Fibroblast of lung (primary cell): ENCODE measurements at regions not wholly inside any gene's neighbourhood (a gene's known extent, or its start where the extent isn't known, plus 50 kb on each side); places are given as distances from the start of the nearest gene placed in this dataset.

Experiments
- DNase-seq, 2 donors: peaks; one replicate each; pipeline versions ENCODE4 v3.0.0 to v3.0.0-alpha.2; 2010; ENCODE audit warnings: low read depth in 2 of 2
- H2AFZ ChIP-seq: 2 replicates; pipeline ENCODE4 v1.5.1; 2012; ENCODE audit warnings: low read length, control low read depth, inconsistent platforms
- H3K27ac ChIP-seq: 2 replicates; pipeline ENCODE4 v1.5.1; 2011; ENCODE audit warnings: low read length, control low read depth; ENCODE audit not compliant: insufficient read depth
- H3K27me3 ChIP-seq: 2 replicates; pipeline ENCODE4 v1.5.1; 2011; ENCODE audit warnings: mild to moderate bottlenecking, low read length; ENCODE audit not compliant: control insufficient read depth, insufficient read depth
- H3K36me3 ChIP-seq: 2 replicates; pipeline ENCODE4 v1.5.1; 2011; ENCODE audit warnings: low read length; ENCODE audit not compliant: control insufficient read depth, insufficient read depth
- H3K4me1 ChIP-seq: 2 replicates; pipeline ENCODE4 v1.5.1; 2011; ENCODE audit warnings: low read length; ENCODE audit not compliant: control insufficient read depth, insufficient read depth; ENCODE audit errors: extremely low read depth
- H3K4me2 ChIP-seq: 2 replicates; pipeline ENCODE4 v1.5.1; 2011; ENCODE audit warnings: low read length, control low read depth; ENCODE audit not compliant: insufficient read depth; ENCODE audit errors: extremely low read depth
- H3K4me3 ChIP-seq, 4 experiments: fragments of 200-600 bp in 1 of 4; sonication (generic) in 1 of 4; replicated peaks in 1 of 4; 2 replicates each; pipeline ENCODE4 v1.5.1; 2011 to 2016; ENCODE audit warnings: low read length in 4 of 4, low read depth in 3 of 4, mild to moderate bottlenecking in 3 of 4, control low read depth in 2 of 4, inconsistent platforms in 1 of 4, mixed read lengths in 1 of 4; ENCODE audit not compliant: insufficient read depth in 1 of 4; ENCODE audit errors: control extremely low read depth in 1 of 4
- H3K79me2 ChIP-seq: 2 replicates; pipeline ENCODE4 v1.5.1; 2012; ENCODE audit warnings: mild to moderate bottlenecking, low read length, inconsistent platforms; ENCODE audit not compliant: control insufficient read depth, insufficient read depth
- H3K9ac ChIP-seq: 2 replicates; pipeline ENCODE4 v1.5.1; 2011; ENCODE audit warnings: mild to moderate bottlenecking, low read length, control low read depth; ENCODE audit not compliant: insufficient read depth
- H3K9me3 ChIP-seq: 2 replicates; pipeline ENCODE4 v1.5.1; 2012; ENCODE audit warnings: low read depth, low read length; ENCODE audit not compliant: control insufficient read depth, insufficient read depth
- H4K20me1 ChIP-seq: 2 replicates; pipeline ENCODE4 v1.5.1; 2011; ENCODE audit warnings: low read length; ENCODE audit not compliant: control insufficient read depth, insufficient read depth; ENCODE audit errors: extremely low read depth
- EZH2 ChIP-seq: IDR thresholded peaks from 2 replicates; pipeline ENCODE4 v1.5.1; 2012; ENCODE audit warnings: low read length, control low read depth, mild to moderate bottlenecking; ENCODE audit errors: missing control alignments
- TF ChIP-seq, protein P1 (sequence below), 2 donors: IDR thresholded peaks in 1 of 2; conservative IDR thresholded peaks in 1 of 2; 1 replicate in 1 of 2; 2 replicates in 1 of 2; pipeline ENCODE4 v1.5.1; 2011 to 2012; ENCODE audit warnings: low read length in 2 of 2, control low read depth in 1 of 2, inconsistent platforms in 1 of 2, low read depth in 1 of 2, mild to moderate bottlenecking in 1 of 2

DNA sequence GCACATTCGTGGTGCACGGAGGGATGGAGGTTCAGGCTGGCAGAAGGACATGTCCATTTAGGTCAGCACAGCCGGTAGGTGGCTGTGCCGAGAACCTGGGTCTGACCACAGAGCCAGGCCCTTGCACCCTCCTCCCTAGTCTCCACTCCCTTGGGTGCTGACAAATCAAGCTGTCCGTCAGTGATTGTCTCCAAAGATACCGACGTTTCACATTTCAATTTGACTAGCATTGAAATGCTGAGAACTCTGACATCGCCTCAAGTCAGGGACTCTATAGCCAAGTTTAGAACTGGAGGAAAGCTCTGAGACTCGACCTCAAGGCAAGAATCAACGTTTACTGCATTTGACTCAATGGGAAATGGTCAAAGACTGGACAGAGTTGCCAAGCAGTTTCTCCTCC, 1321.1 kb downstream of the TBC1D22A start:
- Histone ChIP-seq H3K9ac (no peak overlapping the region), H3K36me3 (no peaks in the 10 kb centered on the region), H3K79me2 (no peaks in the 10 kb centered on the region), H4K20me1 (no peaks in the 10 kb centered on the region), H3K4me2 (no peak overlapping the region), H3K27ac (no peak overlapping the region), H3K4me3 (no peak overlapping the region), H3K9me3 (no peaks in the 10 kb centered on the region), H3K27me3 (no peaks in the 10 kb centered on the region), H3K4me1 (no peaks in the 10 kb centered on the region), H2AFZ (no peak overlapping the region)
- DNase-seq, result no peak
- TF ChIP-seq, protein P1, sequence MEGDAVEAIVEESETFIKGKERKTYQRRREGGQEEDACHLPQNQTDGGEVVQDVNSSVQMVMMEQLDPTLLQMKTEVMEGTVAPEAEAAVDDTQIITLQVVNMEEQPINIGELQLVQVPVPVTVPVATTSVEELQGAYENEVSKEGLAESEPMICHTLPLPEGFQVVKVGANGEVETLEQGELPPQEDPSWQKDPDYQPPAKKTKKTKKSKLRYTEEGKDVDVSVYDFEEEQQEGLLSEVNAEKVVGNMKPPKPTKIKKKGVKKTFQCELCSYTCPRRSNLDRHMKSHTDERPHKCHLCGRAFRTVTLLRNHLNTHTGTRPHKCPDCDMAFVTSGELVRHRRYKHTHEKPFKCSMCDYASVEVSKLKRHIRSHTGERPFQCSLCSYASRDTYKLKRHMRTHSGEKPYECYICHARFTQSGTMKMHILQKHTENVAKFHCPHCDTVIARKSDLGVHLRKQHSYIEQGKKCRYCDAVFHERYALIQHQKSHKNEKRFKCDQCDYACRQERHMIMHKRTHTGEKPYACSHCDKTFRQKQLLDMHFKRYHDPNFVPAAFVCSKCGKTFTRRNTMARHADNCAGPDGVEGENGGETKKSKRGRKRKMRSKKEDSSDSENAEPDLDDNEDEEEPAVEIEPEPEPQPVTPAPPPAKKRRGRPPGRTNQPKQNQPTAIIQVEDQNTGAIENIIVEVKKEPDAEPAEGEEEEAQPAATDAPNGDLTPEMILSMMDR (conservative IDR thresholded peaks at IDR 0.05 in 1 of 2, IDR thresholded peaks at IDR 0.05 in 1 of 2; ENCODE audit: low read depth in 1 of 2, low read length in 2 of 2), result no peak
- TF ChIP-seq EZH2, result no peak

DNA sequence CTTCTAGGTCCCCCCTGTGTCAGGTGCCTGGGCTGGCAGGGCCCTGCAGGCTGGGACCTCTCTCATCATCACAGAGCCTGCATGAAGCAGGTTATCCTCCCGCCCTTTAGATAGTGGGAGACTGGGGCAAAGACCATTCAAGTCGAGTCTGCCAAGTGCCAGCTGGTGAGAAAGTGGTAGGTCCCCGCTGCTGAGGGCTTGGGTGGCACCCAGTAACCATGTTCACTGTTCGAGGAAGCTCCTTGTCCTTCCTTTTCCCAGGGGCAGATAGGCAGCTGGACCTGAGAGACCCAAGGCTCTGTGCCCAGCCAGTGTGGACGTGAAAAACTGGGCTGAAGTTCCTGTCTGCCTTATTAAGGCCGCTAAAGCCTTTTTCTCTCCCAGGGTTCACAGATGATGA, 1319.8 kb downstream of the TBC1D22A start:
- Histone ChIP-seq H3K9me3 (no peaks in the 10 kb centered on the region), H3K4me3 (no peak overlapping the region)
- no peak for TF ChIP-seq EZH2
- TF ChIP-seq, protein P1 (conservative IDR thresholded peaks at IDR 0.05 in 1 of 2, IDR thresholded peaks at IDR 0.05 in 1 of 2; ENCODE audit: low read depth in 1 of 2, low read length in 2 of 2), result no peak

DNA sequence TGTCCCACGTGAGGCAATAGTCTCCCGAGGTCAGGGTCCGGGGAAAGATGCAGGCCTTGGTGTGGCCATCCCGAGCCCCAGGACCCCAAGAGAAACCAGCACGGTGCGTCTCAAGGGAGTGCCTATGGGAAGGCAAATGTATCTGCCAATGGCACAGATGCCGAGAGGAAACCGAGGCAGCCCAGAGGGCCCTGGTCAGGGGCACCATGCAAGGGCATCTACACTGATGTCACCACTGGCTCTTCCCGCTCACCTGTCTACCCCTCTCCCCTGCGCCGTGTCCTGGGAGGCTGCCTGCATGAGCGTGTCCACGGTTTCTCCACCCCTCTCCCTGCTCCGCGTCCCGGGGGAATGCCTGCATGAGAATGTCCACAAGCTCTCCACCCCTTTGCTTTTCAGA, 1318.8 kb downstream of the TBC1D22A start:
- Histone ChIP-seq H3K4me2 (no peak overlapping the region), H3K27me3 (no peaks in the 10 kb centered on the region), H3K36me3 (no peaks in the 10 kb centered on the region), H4K20me1 (no peaks in the 10 kb centered on the region), H3K4me1 (no peaks in the 10 kb centered on the region), H3K79me2 (no peaks in the 10 kb centered on the region), H2AFZ (no peak overlapping the region), H3K4me3 (no peak overlapping the region), H3K27ac (no peak overlapping the region), H3K9me3 (no peaks in the 10 kb centered on the region), H3K9ac (no peak overlapping the region)
- no peak for DNase-seq
- no peak for TF ChIP-seq EZH2
- TF ChIP-seq, protein P1 (conservative IDR thresholded peaks at IDR 0.05 in 1 of 2, IDR thresholded peaks at IDR 0.05 in 1 of 2; ENCODE audit: low read depth in 1 of 2, low read length in 2 of 2), result no peak

More for the DNA sequence above, 1319.8 kb downstream of the TBC1D22A start:
- H2AFZ ChIP-seq, result no peak overlapping the region
- H3K4me2 ChIP-seq, result no peak overlapping the region
- no peak overlapping the region for H3K9ac ChIP-seq
- no peak for DNase-seq
- H3K27ac ChIP-seq, result no peak overlapping the region
- H4K20me1 ChIP-seq, result no peaks in the 10 kb centered on the region
- H3K79me2 ChIP-seq, result no peaks in the 10 kb centered on the region
- H3K27me3 ChIP-seq, result no peaks in the 10 kb centered on the region
- no peaks in the 10 kb centered on the region for H3K36me3 ChIP-seq
- no peaks in the 10 kb centered on the region for H3K4me1 ChIP-seq
